CD14-positive monocyte (primary cell): ENCODE measurements at regions not wholly inside any gene's neighbourhood (a gene's known extent, or its start where the extent isn't known, plus 50 kb on each side); places are given as distances from the start of the nearest gene placed in this dataset.

Source experiments
- DNase-seq, 3 donors: peaks; one replicate each; pipeline ENCODE4 v3.0.0-alpha.2; 2011 to 2022
- H2AFZ ChIP-seq: 2 replicates; pipeline ENCODE4 v1.6.0; 2012; ENCODE audit warnings: mild to moderate bottlenecking, low read depth, low read length, inconsistent platforms; ENCODE audit not compliant: insufficient read depth, poor library complexity, severe bottlenecking
- H3K27ac ChIP-seq, 2 donors: 1 replicate in 1 of 2; 2 replicates in 1 of 2; pipeline ENCODE4 v1.5.1; 2012 to 2013; ENCODE audit warnings: low read length in 2 of 2, control low read depth in 1 of 2, inconsistent platforms in 1 of 2, low read depth in 1 of 2, mild to moderate bottlenecking in 1 of 2
- H3K27me3 ChIP-seq, 2 donors: one replicate each; pipeline versions ENCODE4 v1.6.0 to v1.6.1; 2011 to 2013; ENCODE audit warnings: low read length in 2 of 2; ENCODE audit not compliant: control insufficient read depth in 2 of 2, insufficient read depth in 2 of 2
- H3K36me3 ChIP-seq, 2 donors: replicated peaks in 1 of 2; 1 replicate in 1 of 2; 2 replicates in 1 of 2; pipeline versions ENCODE4 v1.5.1 to v1.6.1; 2012 to 2013; ENCODE audit warnings: low read length in 2 of 2, control low read depth in 1 of 2, inconsistent platforms in 1 of 2, mild to moderate bottlenecking in 1 of 2; ENCODE audit not compliant: insufficient read depth in 2 of 2, control insufficient read depth in 1 of 2
- H3K4me1 ChIP-seq, 2 donors: 1 replicate in 1 of 2; 2 replicates in 1 of 2; pipeline versions ENCODE4 v1.5.1 to v1.6.1; 2012 to 2013; ENCODE audit warnings: low read length in 2 of 2, control low read depth in 1 of 2, inconsistent platforms in 1 of 2, mild to moderate bottlenecking in 1 of 2, moderate library complexity in 1 of 2; ENCODE audit not compliant: insufficient read depth in 2 of 2, control insufficient read depth in 1 of 2
- H3K4me2 ChIP-seq: replicated peaks from 2 replicates; pipeline ENCODE3; 2012; ENCODE audit warnings: low read length, moderate library complexity, mild to moderate bottlenecking; ENCODE audit not compliant: poor library complexity, severe bottlenecking; ENCODE audit errors: extremely low read depth
- H3K4me3 ChIP-seq, 3 experiments: fragments of 200-600 bp in 1 of 3; sonication (generic) in 1 of 3; replicated peaks in 1 of 3; 1 replicate in 2 of 3; 2 replicates in 1 of 3; pipeline ENCODE4 v1.5.1; 2011 to 2013; ENCODE audit warnings: low read length in 3 of 3, mild to moderate bottlenecking in 3 of 3, control low read depth in 2 of 3, low read depth in 2 of 3, inconsistent platforms in 1 of 3, moderate library complexity in 1 of 3
- H3K79me2 ChIP-seq: 2 replicates; pipeline ENCODE4 v1.6.0; 2012; ENCODE audit warnings: mild to moderate bottlenecking, control low read depth, inconsistent platforms, low read length, moderate library complexity; ENCODE audit not compliant: insufficient read depth
- H3K9ac ChIP-seq: 2 replicates; pipeline ENCODE4 v1.6.0; 2017; ENCODE audit warnings: low read length, mild to moderate bottlenecking; ENCODE audit not compliant: insufficient read depth, poor library complexity, severe bottlenecking
- H3K9me3 ChIP-seq, 2 donors: replicated peaks in 1 of 2; 1 replicate in 1 of 2; 2 replicates in 1 of 2; pipeline versions ENCODE4 v1.5.1 to v1.6.1; 2012 to 2013; ENCODE audit warnings: low read length in 2 of 2, control low read depth in 1 of 2; ENCODE audit not compliant: control insufficient read depth in 1 of 2, insufficient read depth in 1 of 2
- H4K20me1 ChIP-seq: 2 replicates; pipeline ENCODE4 v1.6.0; 2012; ENCODE audit warnings: mild to moderate bottlenecking, low read length, control low read depth, moderate library complexity; ENCODE audit not compliant: insufficient read depth
- H3K27ac Mint-ChIP-seq, 7 donors: one replicate each; pipeline ENCODE4 v1.8.0; 2020; ENCODE audit warnings: mild to moderate bottlenecking in 7 of 7, mixed read lengths in 7 of 7, moderate library complexity in 6 of 7, inconsistent platforms in 2 of 7
- H3K27me3 Mint-ChIP-seq, 3 donors: one replicate each; pipeline ENCODE4 v1.8.0; 2021 to 2022; ENCODE audit warnings: low read depth in 3 of 3, mild to moderate bottlenecking in 3 of 3, mixed read lengths in 3 of 3, moderate library complexity in 3 of 3, inconsistent platforms in 1 of 3
- H3K36me3 Mint-ChIP-seq, 2 donors: one replicate each; pipeline ENCODE4 v1.8.0; 2020; ENCODE audit warnings: mixed read lengths in 2 of 2, inconsistent platforms in 1 of 2, mild to moderate bottlenecking in 1 of 2
- H3K4me1 Mint-ChIP-seq: one replicate; pipeline ENCODE4 v1.8.0; 2020; ENCODE audit warnings: mild to moderate bottlenecking, mixed read lengths
- H3K4me3 Mint-ChIP-seq, 2 donors: one replicate each; pipeline ENCODE4 v1.8.0; 2020; ENCODE audit warnings: mild to moderate bottlenecking in 2 of 2, mixed read lengths in 2 of 2, moderate library complexity in 1 of 2
- H3K9me3 Mint-ChIP-seq, 7 donors: one replicate each; pipeline ENCODE4 v1.8.0; 2020 to 2022; ENCODE audit warnings: mixed read lengths in 7 of 7, mild to moderate bottlenecking in 6 of 7, moderate library complexity in 6 of 7, inconsistent platforms in 2 of 7
- WGBS: methylation state at CpG from one replicate; pipeline ENCODE4 v1.1.5; 2013; ENCODE audit warnings: missing lambda C conversion rate; ENCODE audit not compliant: insufficient coverage; 5-methylcytosine and 5-hydroxymethylcytosine counted together
- intact Hi-C, 2 donors: fragments of 100-400 bp; cut with micrococcal nuclease; formaldehyde crosslinking; loops; one replicate each; pipeline versions ENCODE4 v1.15.0 to v1.15.1; 2023
- TF ChIP-seq, protein P1 (sequence below): fragments of 200-600 bp; IDR thresholded peaks from one replicate; pipeline ENCODE4 v1.8.0; 2022; ENCODE audit warnings: antibody characterized with exemption, mild to moderate bottlenecking

- H3K79me2 ChIP-seq: no peaks in the 10 kb centered on the region
- Mint-ChIP-seq H3K27me3 (no peaks in the 10 kb centered on the region), H3K4me1 (no peaks in the 10 kb centered on the region), H3K9me3 (peaks cover 10 to 28% (median 18%) of the 10 kb centered on the region in 7 donors), H3K27ac (no peak overlapping the region), H3K36me3 (no peaks in the 10 kb centered on the region), H3K4me3 (no peak overlapping the region)
- H2AFZ ChIP-seq: no peak overlapping the region
- TF ChIP-seq, protein P1, sequence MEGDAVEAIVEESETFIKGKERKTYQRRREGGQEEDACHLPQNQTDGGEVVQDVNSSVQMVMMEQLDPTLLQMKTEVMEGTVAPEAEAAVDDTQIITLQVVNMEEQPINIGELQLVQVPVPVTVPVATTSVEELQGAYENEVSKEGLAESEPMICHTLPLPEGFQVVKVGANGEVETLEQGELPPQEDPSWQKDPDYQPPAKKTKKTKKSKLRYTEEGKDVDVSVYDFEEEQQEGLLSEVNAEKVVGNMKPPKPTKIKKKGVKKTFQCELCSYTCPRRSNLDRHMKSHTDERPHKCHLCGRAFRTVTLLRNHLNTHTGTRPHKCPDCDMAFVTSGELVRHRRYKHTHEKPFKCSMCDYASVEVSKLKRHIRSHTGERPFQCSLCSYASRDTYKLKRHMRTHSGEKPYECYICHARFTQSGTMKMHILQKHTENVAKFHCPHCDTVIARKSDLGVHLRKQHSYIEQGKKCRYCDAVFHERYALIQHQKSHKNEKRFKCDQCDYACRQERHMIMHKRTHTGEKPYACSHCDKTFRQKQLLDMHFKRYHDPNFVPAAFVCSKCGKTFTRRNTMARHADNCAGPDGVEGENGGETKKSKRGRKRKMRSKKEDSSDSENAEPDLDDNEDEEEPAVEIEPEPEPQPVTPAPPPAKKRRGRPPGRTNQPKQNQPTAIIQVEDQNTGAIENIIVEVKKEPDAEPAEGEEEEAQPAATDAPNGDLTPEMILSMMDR: no peak
- no peak overlapping the region for H3K4me3 ChIP-seq
- H3K9me3 ChIP-seq: peaks cover 29 to 32% of the 10 kb centered on the region in 2 donors
- no peaks in the 10 kb centered on the region for H3K27me3 ChIP-seq
- no peak for DNase-seq
- H3K9ac ChIP-seq: no peak overlapping the region
- no peaks in the 10 kb centered on the region for H4K20me1 ChIP-seq
- no peak overlapping the region for H3K27ac ChIP-seq
- no peak overlapping the region for H3K4me2 ChIP-seq
- H3K36me3 ChIP-seq: no peaks in the 10 kb centered on the region
- intact Hi-C loops: no loop called here
- WGBS: no CpG with 5 or more reads among the region's 2 CpGs
- no peaks in the 10 kb centered on the region for H3K4me1 ChIP-seq
These were observed 463.5 kb downstream of the KCTD16 start for GRCh38 chr5:144634138-144634537.

DNA sequence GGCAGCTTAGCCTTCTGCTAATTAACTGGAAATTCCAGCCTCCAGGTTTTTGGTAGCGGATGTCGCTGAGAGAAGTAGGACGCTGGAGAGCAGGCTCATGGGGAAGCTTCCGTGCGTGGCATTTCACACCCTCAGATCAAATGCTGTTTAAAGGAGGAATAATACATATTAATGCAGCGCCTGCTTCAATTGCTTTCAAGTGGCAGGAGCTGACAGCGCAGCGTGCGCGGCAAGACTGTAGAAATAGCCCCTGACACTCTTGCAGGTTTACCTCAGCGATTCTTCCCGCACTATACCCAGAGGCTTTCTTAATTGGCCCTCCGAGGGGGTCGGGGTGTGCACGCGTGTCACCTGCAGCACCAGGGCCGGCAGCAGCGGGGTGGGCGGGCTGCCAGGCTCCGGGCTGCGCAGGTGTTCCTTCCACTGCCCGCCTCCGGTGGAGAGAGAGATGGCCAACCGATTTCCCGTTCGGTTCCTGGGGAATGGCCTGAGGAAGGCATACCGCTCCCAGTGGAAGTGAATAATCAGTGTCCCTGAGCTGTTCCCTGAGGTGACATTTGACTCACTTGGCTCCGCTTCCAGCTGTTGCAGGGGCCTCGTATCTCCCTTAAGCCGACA is 427.9 kb downstream of the KCTD16 start:
- no peak overlapping the region for H3K4me2 ChIP-seq
- H4K20me1 ChIP-seq: no peaks in the 10 kb centered on the region
- Mint-ChIP-seq H3K4me3 (no peak overlapping the region), H3K27ac (no peak overlapping the region), H3K4me1 (no peaks in the 10 kb centered on the region), H3K36me3 (no peaks in the 10 kb centered on the region), H3K9me3 (peaks cover 0 to 21% (median 10%) of the 10 kb centered on the region in 7 donors), H3K27me3 (peaks cover 2 to 8% (median 3%) of the 10 kb centered on the region in 3 donors)
- 20% methylated on average over 25 of the region's 30 CpGs for WGBS
- no peaks in the 10 kb centered on the region for H3K4me1 ChIP-seq
- peaks cover 17 to 20% of the 10 kb centered on the region in 2 donors for H3K9me3 ChIP-seq
- no peaks in the 10 kb centered on the region for H3K36me3 ChIP-seq
- TF ChIP-seq, protein P1: no peak
- intact Hi-C loops: no loop called here
- no peak overlapping the region for H3K9ac ChIP-seq
- DNase-seq: no peak
- no peak overlapping the region for H2AFZ ChIP-seq
- no peaks in the 10 kb centered on the region for H3K79me2 ChIP-seq
- no peaks in the 10 kb centered on the region for H3K27me3 ChIP-seq
- no peak overlapping the region for H3K4me3 ChIP-seq
- H3K27ac ChIP-seq: no peak overlapping the region
